Effector memory CD8-positive, alpha-beta T cell (primary cell): ENCODE measurements at regions not wholly inside any gene's neighbourhood (a gene's known extent, or its start where the extent isn't known, plus 50 kb on each side); places are given as distances from the start of the nearest gene placed in this dataset.
"Not testable (repeated sequence)": the region's sequence is repeated elsewhere in the genome, so short reads cannot be mapped to it uniquely, and the experiment has no call there.

Source experiments
- ATAC-seq: fragments of 150-1000 bp; cut with Tn5 transposase; replicated peaks from 2 replicates; pipeline ENCODE4 v1.10.0; 2021; ENCODE audit warnings: mild to moderate bottlenecking, moderate library complexity
- DNase-seq, 3 experiments: peaks; one replicate each; pipeline ENCODE4 v3.0.0; 2021
- H3K27ac Mint-ChIP-seq, 2 donors: one replicate each; pipeline ENCODE4 v1.8.0; 2022; ENCODE audit warnings: mild to moderate bottlenecking in 2 of 2, mixed read lengths in 2 of 2, moderate library complexity in 2 of 2
- H3K27me3 Mint-ChIP-seq, 2 donors: one replicate each; pipeline ENCODE4 v1.8.0; 2022; ENCODE audit warnings: mixed read lengths in 2 of 2
- H3K36me3 Mint-ChIP-seq: one replicate; pipeline ENCODE4 v1.8.0; 2022; ENCODE audit warnings: mild to moderate bottlenecking, moderate library complexity, mixed read lengths; ENCODE audit not compliant: insufficient read depth
- H3K4me1 Mint-ChIP-seq, 2 donors: one replicate each; pipeline ENCODE4 v1.8.0; 2022; ENCODE audit warnings: low read depth in 2 of 2, mixed read lengths in 2 of 2
- H3K4me3 Mint-ChIP-seq, 2 donors: one replicate each; pipeline ENCODE4 v1.8.0; 2022; ENCODE audit warnings: mild to moderate bottlenecking in 2 of 2, mixed read lengths in 2 of 2, moderate library complexity in 2 of 2
- H3K9me3 Mint-ChIP-seq, 2 donors: one replicate each; pipeline ENCODE4 v1.8.0; 2022; ENCODE audit warnings: mixed read lengths in 2 of 2

DNA sequence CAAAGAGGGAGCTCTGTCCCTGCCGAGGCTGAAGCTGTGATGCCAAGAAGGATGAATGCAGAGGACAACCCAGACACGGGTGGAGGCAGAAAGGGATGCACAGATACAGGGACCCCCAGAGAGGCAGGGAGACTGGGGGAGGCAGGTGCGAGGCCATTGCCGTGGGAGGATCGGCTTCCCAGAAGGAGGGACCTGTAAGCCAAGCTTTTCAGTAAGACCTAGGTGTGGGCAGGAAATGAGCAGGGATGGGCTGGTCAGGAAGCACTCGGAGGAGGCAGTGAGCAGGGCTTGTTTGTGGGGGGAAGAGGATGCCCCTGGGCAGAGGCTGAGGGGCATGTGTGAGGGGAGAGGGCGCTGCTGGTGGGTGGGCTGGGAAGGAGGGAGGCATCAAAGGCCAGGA is 67.7 kb upstream of the WNT4 start:
- H3K27me3 Mint-ChIP-seq, result peaks cover 80 to 88% of the 10 kb centered on the region in 2 donors
- ATAC-seq (no peak), DNase-seq (no peak)
- H3K4me1 Mint-ChIP-seq, result no peaks in the 10 kb centered on the region
- H3K36me3 Mint-ChIP-seq, result peaks cover 5% of the 10 kb centered on the region
- no peak overlapping the region for H3K4me3 Mint-ChIP-seq
- H3K27ac Mint-ChIP-seq, result no peak overlapping the region
- H3K9me3 Mint-ChIP-seq, result no peaks in the 10 kb centered on the region

DNA sequence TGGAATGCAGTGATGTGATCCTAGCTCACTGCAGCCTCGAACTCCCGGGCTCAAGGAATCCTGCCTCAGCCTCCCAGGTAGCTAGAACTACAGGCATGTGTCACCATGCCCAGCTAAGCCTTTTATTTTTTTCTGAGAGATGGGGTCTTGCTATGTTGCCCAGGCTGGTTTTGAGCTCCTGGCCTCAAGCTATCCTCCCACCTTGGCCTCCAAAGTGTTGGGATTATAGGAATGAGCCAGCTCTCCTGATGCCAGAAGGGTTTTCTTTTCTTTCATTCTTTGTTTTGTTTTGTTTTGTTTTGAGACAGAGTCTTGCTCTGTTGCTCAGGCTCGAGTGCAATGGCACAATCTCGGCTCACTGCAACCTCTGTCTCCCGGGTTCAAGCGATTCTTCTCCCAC is 68.6 kb upstream of the WNT4 start:
- ATAC-seq, H3K4me1 Mint-ChIP-seq, H3K9me3 Mint-ChIP-seq, DNase-seq, H3K4me3 Mint-ChIP-seq, H3K36me3 Mint-ChIP-seq, H3K27ac Mint-ChIP-seq: not testable (repeated sequence)
- peaks cover 80 to 88% of the 10 kb centered on the region in 2 donors for H3K27me3 Mint-ChIP-seq

- ATAC-seq, result no peak
- Mint-ChIP-seq H3K4me3 (no peak overlapping the region), H3K27me3 (peaks cover 68 to 77% of the 10 kb centered on the region in 2 donors), H3K36me3 (peaks cover 5% of the 10 kb centered on the region), H3K27ac (no peak overlapping the region), H3K9me3 (no peaks in the 10 kb centered on the region), H3K4me1 (no peaks in the 10 kb centered on the region)
- no peak for DNase-seq
Observed at GRCh38 chr1:22212400-22213233, 69.7 kb upstream of the WNT4 start.

GRCh38 chr1:22216210-22216883 is 73.5 kb upstream of the WNT4 start:
- H3K9me3 Mint-ChIP-seq, result no peaks in the 10 kb centered on the region
- peaks cover 57% of the 10 kb centered on the region in 2 donors for H3K27me3 Mint-ChIP-seq
- H3K36me3 Mint-ChIP-seq, result peaks cover 8% of the 10 kb centered on the region
- H3K27ac Mint-ChIP-seq, result no peak overlapping the region
- H3K4me3 Mint-ChIP-seq, result no peak overlapping the region
- DNase-seq, result no peak
- no peaks in the 10 kb centered on the region for H3K4me1 Mint-ChIP-seq
- ATAC-seq, result no peak

DNA sequence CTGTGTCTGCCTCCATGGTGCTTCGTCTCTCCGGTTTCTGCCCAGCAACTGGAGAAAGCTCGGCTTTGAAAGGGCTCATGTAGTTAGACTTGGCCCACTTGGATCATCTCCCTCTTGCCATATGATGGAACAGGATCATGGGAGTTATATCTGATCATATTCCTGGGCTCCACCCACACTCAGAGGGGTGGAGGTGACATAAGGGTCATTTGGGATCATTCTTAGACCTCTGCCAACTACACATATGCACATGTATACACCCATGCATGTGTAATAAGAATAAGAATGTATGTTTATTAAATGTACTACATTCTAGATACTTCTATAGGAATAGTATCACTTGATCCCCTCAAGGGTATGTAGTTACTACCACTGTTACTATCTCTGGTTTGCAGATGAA is 74.1 kb upstream of the WNT4 start:
- H3K36me3 Mint-ChIP-seq, result peaks cover 8% of the 10 kb centered on the region
- no peak for ATAC-seq
- no peak for DNase-seq
- H3K4me1 Mint-ChIP-seq, result no peaks in the 10 kb centered on the region
- no peak overlapping the region for H3K4me3 Mint-ChIP-seq
- H3K9me3 Mint-ChIP-seq, result no peaks in the 10 kb centered on the region
- peaks cover 50 to 57% of the 10 kb centered on the region in 2 donors for H3K27me3 Mint-ChIP-seq
- H3K27ac Mint-ChIP-seq, result no peak overlapping the region

- H3K27me3 Mint-ChIP-seq, result peaks cover 50 to 57% of the 10 kb centered on the region in 2 donors
- H3K36me3 Mint-ChIP-seq, result peaks cover 4% of the 10 kb centered on the region
- DNase-seq (no peak), ATAC-seq (no peak)
- no peaks in the 10 kb centered on the region for H3K4me1 Mint-ChIP-seq
- H3K27ac Mint-ChIP-seq, result no peak overlapping the region
- H3K4me3 Mint-ChIP-seq, result no peak overlapping the region
- no peaks in the 10 kb centered on the region for H3K9me3 Mint-ChIP-seq
Observed at GRCh38 chr1:22217811-22218460, 75.0 kb upstream of the WNT4 start.

GRCh38 chr1:22218618-22219250 is 75.8 kb upstream of the WNT4 start:
- Mint-ChIP-seq H3K27me3 (peaks cover 46 to 61% of the 10 kb centered on the region in 2 donors), H3K27ac (no peak overlapping the region), H3K4me1 (no peaks in the 10 kb centered on the region), H3K4me3 (no peak overlapping the region), H3K36me3 (peaks cover 3% of the 10 kb centered on the region), H3K9me3 (no peaks in the 10 kb centered on the region)
- DNase-seq, result no peak
- no peak for ATAC-seq

DNA sequence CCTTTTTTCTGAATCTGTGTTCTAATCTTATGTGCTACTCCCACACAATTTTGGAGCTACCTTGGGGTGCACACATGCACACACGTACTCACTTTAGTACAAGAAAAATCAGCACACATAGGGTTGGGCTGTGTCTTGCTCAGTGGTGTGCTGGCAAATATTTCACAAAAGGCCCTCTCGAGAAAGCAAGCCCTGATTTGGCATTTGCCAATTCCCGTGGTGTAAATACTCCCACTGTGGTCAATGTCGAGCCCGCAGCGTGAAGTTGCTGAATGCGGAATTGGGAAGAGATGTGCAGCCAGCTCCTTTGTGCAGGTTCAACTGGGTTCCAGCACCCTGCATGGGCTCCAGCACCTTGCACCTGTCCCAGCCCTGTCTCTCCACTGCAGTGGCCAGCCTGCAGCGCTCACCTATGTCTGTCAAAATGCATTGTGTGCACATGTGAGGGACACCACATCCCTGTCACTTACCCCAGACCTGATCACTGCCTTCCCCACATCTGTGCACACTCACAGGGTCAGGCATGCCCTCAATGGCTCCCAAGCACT is 78.4 kb upstream of the WNT4 start:
- no peak overlapping the region for H3K27ac Mint-ChIP-seq
- no peaks in the 10 kb centered on the region for H3K4me1 Mint-ChIP-seq
- H3K27me3 Mint-ChIP-seq, result peaks cover 39 to 75% of the 10 kb centered on the region in 2 donors
- H3K4me3 Mint-ChIP-seq, result no peak overlapping the region
- ATAC-seq (no peak), DNase-seq (no peak)
- peaks cover 3% of the 10 kb centered on the region for H3K36me3 Mint-ChIP-seq
- no peaks in the 10 kb centered on the region for H3K9me3 Mint-ChIP-seq

- H3K27ac Mint-ChIP-seq, result no peak overlapping the region
- H3K27me3 Mint-ChIP-seq, result peaks cover 42 to 80% of the 10 kb centered on the region in 2 donors
- no peaks in the 10 kb centered on the region for H3K9me3 Mint-ChIP-seq
- no peak for DNase-seq
- ATAC-seq, result no peak
- H3K4me1 Mint-ChIP-seq, result no peaks in the 10 kb centered on the region
- no peak overlapping the region for H3K4me3 Mint-ChIP-seq
- H3K36me3 Mint-ChIP-seq, result peaks cover 3% of the 10 kb centered on the region
Observed at GRCh38 chr1:22222723-22223122, 79.8 kb upstream of the WNT4 start.

DNA sequence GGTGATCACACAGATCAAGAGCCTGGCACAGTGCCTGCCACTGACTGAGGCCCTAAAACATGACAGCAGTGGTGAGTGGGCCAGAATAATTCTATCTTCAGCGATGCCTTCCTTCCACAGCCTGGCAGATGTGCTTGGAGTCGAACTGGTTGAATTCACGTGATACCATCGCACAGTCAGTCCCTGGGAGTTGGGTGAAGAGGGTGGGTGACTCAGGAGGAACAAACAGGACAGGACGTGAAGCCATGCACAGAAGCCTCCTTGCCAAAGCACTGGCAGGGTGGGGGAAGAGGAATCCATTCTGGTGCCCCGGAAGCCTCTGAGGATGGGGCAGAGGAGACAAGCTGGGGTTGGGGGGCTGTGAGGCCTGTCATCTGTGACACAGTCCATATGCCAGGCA is 80.3 kb upstream of the WNT4 start:
- Mint-ChIP-seq H3K27me3 (peaks cover 47 to 84% of the 10 kb centered on the region in 2 donors), H3K36me3 (peaks cover 3% of the 10 kb centered on the region), H3K4me3 (no peak overlapping the region), H3K27ac (no peak overlapping the region), H3K9me3 (no peaks in the 10 kb centered on the region), H3K4me1 (no peaks in the 10 kb centered on the region)
- no peak for DNase-seq
- ATAC-seq, result no peak

GRCh38 chr1:22224091-22224490 is 81.2 kb upstream of the WNT4 start:
- Mint-ChIP-seq H3K9me3 (no peaks in the 10 kb centered on the region), H3K27me3 (peaks cover 43 to 81% of the 10 kb centered on the region in 2 donors), H3K27ac (no peak overlapping the region), H3K4me3 (no peak overlapping the region), H3K36me3 (peaks cover 3% of the 10 kb centered on the region), H3K4me1 (no peaks in the 10 kb centered on the region)
- ATAC-seq (no peak), DNase-seq (no peak)

GRCh38 chr1:22224631-22225030 is 81.7 kb upstream of the WNT4 start:
- H3K27me3 Mint-ChIP-seq, result peaks cover 42 to 76% of the 10 kb centered on the region in 2 donors
- no peak overlapping the region for H3K27ac Mint-ChIP-seq
- H3K4me1 Mint-ChIP-seq, result no peaks in the 10 kb centered on the region
- no peaks in the 10 kb centered on the region for H3K36me3 Mint-ChIP-seq
- no peaks in the 10 kb centered on the region for H3K9me3 Mint-ChIP-seq
- DNase-seq (no peak), ATAC-seq (no peak)
- no peak overlapping the region for H3K4me3 Mint-ChIP-seq

GRCh38 chr1:22225858-22226589 is 83.1 kb upstream of the WNT4 start:
- H3K9me3 Mint-ChIP-seq, result no peaks in the 10 kb centered on the region
- ATAC-seq (no peak), DNase-seq (no peak)
- H3K4me3 Mint-ChIP-seq, result no peak overlapping the region
- no peaks in the 10 kb centered on the region for H3K4me1 Mint-ChIP-seq
- peaks cover 47 to 80% of the 10 kb centered on the region in 2 donors for H3K27me3 Mint-ChIP-seq
- no peak overlapping the region for H3K27ac Mint-ChIP-seq
- H3K36me3 Mint-ChIP-seq, result no peaks in the 10 kb centered on the region
